ENCODE measurements at regions not wholly inside any gene's neighbourhood (a gene's known extent, or its start where the extent isn't known, plus 50 kb on each side); places are given as distances from the start of the nearest gene placed in this dataset.

DNA sequence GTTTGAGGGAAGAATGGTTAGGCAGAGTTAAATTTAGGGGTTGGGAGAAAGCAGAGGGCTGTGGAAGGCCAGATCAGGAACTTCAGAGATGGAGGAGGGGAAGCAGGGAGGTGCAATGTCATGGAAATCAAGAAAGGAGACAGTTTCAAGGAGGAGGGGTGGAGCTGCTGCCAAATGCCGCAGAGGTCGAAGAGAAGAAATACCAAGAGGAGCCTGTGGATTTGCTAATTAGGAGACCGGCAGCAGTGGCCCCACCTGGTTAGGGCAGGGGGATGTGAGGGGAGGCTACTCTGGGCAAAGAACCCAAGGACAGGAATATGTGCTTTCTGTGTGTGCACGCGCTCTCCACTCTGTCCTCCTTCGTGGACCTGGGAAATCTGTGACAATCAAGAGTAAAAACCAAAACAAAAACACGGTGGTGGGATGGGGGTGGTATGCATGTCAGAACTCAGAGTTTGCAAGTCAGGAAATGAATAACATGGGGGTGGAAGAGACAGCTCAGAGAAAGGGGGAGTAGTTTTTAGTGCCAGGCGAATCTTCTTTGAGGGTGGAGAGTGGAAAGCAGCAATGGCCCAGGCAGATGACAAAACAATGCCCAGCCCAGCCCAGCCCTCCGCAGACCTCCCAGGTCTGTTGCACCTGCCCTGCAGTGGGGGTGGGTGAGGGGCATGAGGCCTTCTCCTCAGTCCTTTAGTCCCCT lies 102.9 kb upstream of the PAX2 start:
- Histone ChIP-seq H3K27me3 (ENCODE audit: insufficient read depth, low read depth, low read length) (peaks cover 18% of the 10 kb centered on the region), H3K79me2 (replicated peaks; ENCODE audit: insufficient read depth, low read length) (no peaks in the 10 kb centered on the region), H4K20me1 (ENCODE audit: insufficient read depth) (no peaks in the 10 kb centered on the region), H3K9me3 (ENCODE audit: low read length) (no peaks in the 10 kb centered on the region), H3K9me2 (ENCODE audit: insufficient read depth, low read length) (no peaks in the 10 kb centered on the region), H3F3A (ENCODE audit: insufficient read depth, low read length, poor library complexity, severe bottlenecking) (no peaks in the 10 kb centered on the region), H3K36me3 (ENCODE audit: insufficient read depth, low read length) (no peaks in the 10 kb centered on the region), H3K4me3 (ENCODE audit: low read length) (no peak overlapping the region), H3K4me2 (ENCODE audit: low read length) (no peak overlapping the region), H3K27ac (ENCODE audit: low read length) (no peak overlapping the region), H2AFZ (ENCODE audit: low read depth, low read length) (no peak overlapping the region), H3K9ac (ENCODE audit: low read length) (no peak overlapping the region)
- TF ChIP-seq EP300 (conservative IDR thresholded peaks at IDR 0.05; ENCODE audit: poor library complexity, severe bottlenecking), result no peak
- no peak for TF ChIP-seq POLR2AphosphoS5 (IDR thresholded peaks at IDR 0.05)
- no peak for TF ChIP-seq EZH2 (IDR thresholded peaks at IDR 0.05; ENCODE audit: borderline replicate concordance, insufficient read depth, low read length, poor library complexity, severe bottlenecking)
- TF ChIP-seq, protein P1, sequence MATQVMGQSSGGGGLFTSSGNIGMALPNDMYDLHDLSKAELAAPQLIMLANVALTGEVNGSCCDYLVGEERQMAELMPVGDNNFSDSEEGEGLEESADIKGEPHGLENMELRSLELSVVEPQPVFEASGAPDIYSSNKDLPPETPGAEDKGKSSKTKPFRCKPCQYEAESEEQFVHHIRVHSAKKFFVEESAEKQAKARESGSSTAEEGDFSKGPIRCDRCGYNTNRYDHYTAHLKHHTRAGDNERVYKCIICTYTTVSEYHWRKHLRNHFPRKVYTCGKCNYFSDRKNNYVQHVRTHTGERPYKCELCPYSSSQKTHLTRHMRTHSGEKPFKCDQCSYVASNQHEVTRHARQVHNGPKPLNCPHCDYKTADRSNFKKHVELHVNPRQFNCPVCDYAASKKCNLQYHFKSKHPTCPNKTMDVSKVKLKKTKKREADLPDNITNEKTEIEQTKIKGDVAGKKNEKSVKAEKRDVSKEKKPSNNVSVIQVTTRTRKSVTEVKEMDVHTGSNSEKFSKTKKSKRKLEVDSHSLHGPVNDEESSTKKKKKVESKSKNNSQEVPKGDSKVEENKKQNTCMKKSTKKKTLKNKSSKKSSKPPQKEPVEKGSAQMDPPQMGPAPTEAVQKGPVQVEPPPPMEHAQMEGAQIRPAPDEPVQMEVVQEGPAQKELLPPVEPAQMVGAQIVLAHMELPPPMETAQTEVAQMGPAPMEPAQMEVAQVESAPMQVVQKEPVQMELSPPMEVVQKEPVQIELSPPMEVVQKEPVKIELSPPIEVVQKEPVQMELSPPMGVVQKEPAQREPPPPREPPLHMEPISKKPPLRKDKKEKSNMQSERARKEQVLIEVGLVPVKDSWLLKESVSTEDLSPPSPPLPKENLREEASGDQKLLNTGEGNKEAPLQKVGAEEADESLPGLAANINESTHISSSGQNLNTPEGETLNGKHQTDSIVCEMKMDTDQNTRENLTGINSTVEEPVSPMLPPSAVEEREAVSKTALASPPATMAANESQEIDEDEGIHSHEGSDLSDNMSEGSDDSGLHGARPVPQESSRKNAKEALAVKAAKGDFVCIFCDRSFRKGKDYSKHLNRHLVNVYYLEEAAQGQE (IDR thresholded peaks at IDR 0.05; ENCODE audit: borderline replicate concordance), result no peak
- no peak for TF ChIP-seq SMC3 (conservative IDR thresholded peaks at IDR 0.05; ENCODE audit: poor library complexity)
- no peak for TF ChIP-seq TAF1 (IDR thresholded peaks at IDR 0.05; ENCODE audit: low read depth)
- TF ChIP-seq MXI1 (conservative IDR thresholded peaks at IDR 0.05; ENCODE audit: poor library complexity, severe bottlenecking), result no peak
- TF ChIP-seq, protein P2, sequence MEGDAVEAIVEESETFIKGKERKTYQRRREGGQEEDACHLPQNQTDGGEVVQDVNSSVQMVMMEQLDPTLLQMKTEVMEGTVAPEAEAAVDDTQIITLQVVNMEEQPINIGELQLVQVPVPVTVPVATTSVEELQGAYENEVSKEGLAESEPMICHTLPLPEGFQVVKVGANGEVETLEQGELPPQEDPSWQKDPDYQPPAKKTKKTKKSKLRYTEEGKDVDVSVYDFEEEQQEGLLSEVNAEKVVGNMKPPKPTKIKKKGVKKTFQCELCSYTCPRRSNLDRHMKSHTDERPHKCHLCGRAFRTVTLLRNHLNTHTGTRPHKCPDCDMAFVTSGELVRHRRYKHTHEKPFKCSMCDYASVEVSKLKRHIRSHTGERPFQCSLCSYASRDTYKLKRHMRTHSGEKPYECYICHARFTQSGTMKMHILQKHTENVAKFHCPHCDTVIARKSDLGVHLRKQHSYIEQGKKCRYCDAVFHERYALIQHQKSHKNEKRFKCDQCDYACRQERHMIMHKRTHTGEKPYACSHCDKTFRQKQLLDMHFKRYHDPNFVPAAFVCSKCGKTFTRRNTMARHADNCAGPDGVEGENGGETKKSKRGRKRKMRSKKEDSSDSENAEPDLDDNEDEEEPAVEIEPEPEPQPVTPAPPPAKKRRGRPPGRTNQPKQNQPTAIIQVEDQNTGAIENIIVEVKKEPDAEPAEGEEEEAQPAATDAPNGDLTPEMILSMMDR (IDR thresholded peaks at IDR 0.05; ENCODE audit: poor library complexity, severe bottlenecking), result no peak
- no peak for TF ChIP-seq RAD21 (conservative IDR thresholded peaks at IDR 0.05)

DNA sequence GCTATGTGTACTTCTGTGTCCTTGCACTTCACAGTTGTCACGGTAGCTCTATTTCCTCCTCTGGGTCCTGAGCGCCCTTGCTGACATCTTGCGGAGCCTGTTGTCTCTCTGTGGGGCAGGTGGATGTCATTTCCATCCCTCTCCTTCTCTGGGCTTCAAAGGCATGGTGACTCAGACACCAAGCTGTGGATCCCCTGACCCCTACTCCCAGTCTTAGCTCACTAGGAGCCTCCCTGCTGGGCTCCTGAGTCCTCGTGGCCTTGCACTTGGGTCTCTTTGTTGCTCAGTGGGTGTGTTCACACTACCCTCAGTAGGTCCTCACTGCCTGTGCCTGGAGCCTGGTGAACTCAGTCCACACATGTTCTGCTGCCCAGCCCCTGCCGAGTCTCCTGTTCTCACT lies 100.3 kb upstream of the PAX2 start:
- Histone ChIP-seq H3K9me3 (ENCODE audit: low read length) (no peaks in the 10 kb centered on the region), H3K79me2 (replicated peaks; ENCODE audit: insufficient read depth, low read length) (no peaks in the 10 kb centered on the region), H4K20me1 (ENCODE audit: insufficient read depth) (no peaks in the 10 kb centered on the region), H3K36me3 (ENCODE audit: insufficient read depth, low read length) (no peaks in the 10 kb centered on the region), H3K27me3 (ENCODE audit: insufficient read depth, low read depth, low read length) (peaks cover 18% of the 10 kb centered on the region), H3K27ac (ENCODE audit: low read length) (no peak overlapping the region), H2AFZ (ENCODE audit: low read depth, low read length) (no peak overlapping the region), H3K9me2 (ENCODE audit: insufficient read depth, low read length) (no peaks in the 10 kb centered on the region), H3F3A (ENCODE audit: insufficient read depth, low read length, poor library complexity, severe bottlenecking) (no peaks in the 10 kb centered on the region), H3K4me2 (ENCODE audit: low read length) (no peak overlapping the region), H3K9ac (ENCODE audit: low read length) (no peak overlapping the region), H3K4me3 (ENCODE audit: low read length) (no peak overlapping the region)
- TF ChIP-seq RAD21 (conservative IDR thresholded peaks at IDR 0.05), result no peak
- no peak for TF ChIP-seq MXI1 (conservative IDR thresholded peaks at IDR 0.05; ENCODE audit: poor library complexity, severe bottlenecking)
- TF ChIP-seq, protein P1 (IDR thresholded peaks at IDR 0.05; ENCODE audit: borderline replicate concordance), result no peak

All from neural cell (in vitro differentiated cells).